ENCODE measurements at regions not wholly inside any gene's neighbourhood (a gene's known extent, or its start where the extent isn't known, plus 50 kb on each side); places are given as distances from the start of the nearest gene placed in this dataset.

- TF ChIP-seq MXD1 (CRISPR knock-in tag; IDR thresholded peaks at IDR 0.05; ENCODE audit: borderline replicate concordance, poor library complexity, severe bottlenecking): no peak
- TF ChIP-seq CBFB (CRISPR knock-in tag; IDR thresholded peaks at IDR 0.05): no peak
- TF ChIP-seq NR2F6 (CRISPR knock-in tag; IDR thresholded peaks at IDR 0.05): no peak
- no peak for TF ChIP-seq SAFB (IDR thresholded peaks at IDR 0.05; ENCODE audit: borderline replicate concordance, low read depth, low read length)
- no peak for TF ChIP-seq PRPF4 (IDR thresholded peaks at IDR 0.05; ENCODE audit: insufficient read depth, low read depth, low read length, poor library complexity, severe bottlenecking)
- TF ChIP-seq KAT2B (IDR thresholded peaks at IDR 0.05; ENCODE audit: low read depth, low read length): no peak
- TF ChIP-seq GABPA (tag; conservative IDR thresholded peaks at IDR 0.05; ENCODE audit: low read depth): no peak
- no peak for TF ChIP-seq ELF1 (tag; IDR thresholded peaks at IDR 0.05)
These were observed 462.0 kb upstream of the THRB start (continued) for GRCh38 chr3:24956613-24957012.

- CTCF ChIA-PET (ENCODE audit: low intra/inter-chr PET ratio): no interaction called here
These were observed 463.6 kb upstream of the THRB start for GRCh38 chr3:24958271-24958670.

More at GRCh38 chr3:24958271-24958670, 463.6 kb upstream of the THRB start:
- in situ Hi-C loops (cut with MboI) (no loop called here), intact Hi-C loops (cut with micrococcal nuclease) (no loop called here)
- FAIRE-seq (no peak), DNase-seq (ENCODE audit: extremely low read depth in 1 of 4, low spot score in 3 of 4) (no peak), ATAC-seq (no peak)
- Histone ChIP-seq H3K27ac (ENCODE audit: extremely low read depth, low read depth, low read length) (no peak overlapping the region), H3K4me1 (replicated peaks in 1 of 2; ENCODE audit: control insufficient read depth in 2 of 2, insufficient read depth in 2 of 2, low read length in 2 of 2) (no peaks in the 10 kb centered on the region), H3K9ac (ENCODE audit: insufficient read depth in 1 of 2, low read depth in 2 of 2, low read length in 2 of 2) (no peak overlapping the region), H2AFZ (ENCODE audit: low read depth, low read length) (no peak overlapping the region), H3K27me3 (ENCODE audit: control insufficient read depth in 2 of 2, insufficient read depth in 2 of 2, low read length in 2 of 2) (no peaks in the 10 kb centered on the region), H3K9me1 (ENCODE audit: control insufficient read depth, insufficient read depth, low read length) (no peaks in the 10 kb centered on the region), H3K36me3 (ENCODE audit: control insufficient read depth, insufficient read depth, low read length) (no peaks in the 10 kb centered on the region), H4K20me1 (replicated peaks; ENCODE audit: control insufficient read depth, insufficient read depth, low read length) (no peaks in the 10 kb centered on the region), H3K4me3 (no peak overlapping the region), H3K9me3 (replicated peaks; ENCODE audit: control insufficient read depth, insufficient read depth, low read depth, low read length) (no peaks in the 10 kb centered on the region), H3K79me2 (ENCODE audit: control insufficient read depth, insufficient read depth, low read length) (no peaks in the 10 kb centered on the region), H3K4me2 (ENCODE audit: insufficient read depth, low read length) (no peak overlapping the region)
- no TSS peak for BruUV-seq (replicated peaks)
- TF ChIP-seq SMARCC2 (IDR thresholded peaks at IDR 0.05; ENCODE audit: low read depth): no peak
- no peak for TF ChIP-seq ZBTB33 (CRISPR knock-in tag; IDR thresholded peaks at IDR 0.05)
- no peak for TF ChIP-seq ATF4 (CRISPR knock-in tag; IDR thresholded peaks at IDR 0.05)
- TF ChIP-seq BCOR (IDR thresholded peaks at IDR 0.05): no peak
- TF ChIP-seq RHOXF2B (CRISPR knock-in tag; conservative IDR thresholded peaks at IDR 0.05): no peak
- POLR2A ChIA-PET: no interaction called here
- WGBS (ENCODE audit: insufficient coverage, low coverage, missing lambda C conversion rate): 2% methylated on average over 2 of the region's 2 CpGs

All from K562 (cell line).